ENCODE measurements at regions not wholly inside any gene's neighbourhood (a gene's known extent, or its start where the extent isn't known, plus 50 kb on each side); places are given as distances from the start of the nearest gene placed in this dataset.

DNA sequence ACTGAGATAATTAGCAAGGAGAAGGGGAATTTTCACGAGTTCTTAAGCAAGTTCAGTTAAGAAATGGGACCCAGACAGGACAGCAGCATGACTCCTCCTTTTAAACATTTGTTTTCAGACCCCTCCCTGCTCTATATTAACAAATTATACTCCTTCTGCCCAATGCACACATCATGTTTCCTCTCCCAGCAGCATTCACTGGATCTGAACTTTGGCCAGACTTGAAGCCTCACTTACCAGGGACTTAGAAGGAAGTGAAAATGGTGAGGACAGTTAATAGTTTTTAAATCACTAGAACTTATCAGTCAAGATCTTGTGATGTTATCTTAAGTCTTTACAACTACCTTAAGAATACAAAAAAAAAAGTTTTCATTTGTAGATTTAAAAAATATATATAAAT, 1174.7 kb upstream of the MAP3K7 start:
- Histone ChIP-seq H3K4me1 (ENCODE audit: insufficient read depth, low read length) (no peaks in the 10 kb centered on the region), H3K27me3 (ENCODE audit: insufficient read depth, low read length) (no peaks in the 10 kb centered on the region), H3K4me3 (ENCODE audit: low read length in 2 of 2) (no peak overlapping the region), H3K27ac (ENCODE audit: low read depth, low read length) (no peak overlapping the region), H3K36me3 (ENCODE audit: insufficient read depth, low read length) (no peaks in the 10 kb centered on the region), H3K9me3 (ENCODE audit: control insufficient read depth in 1 of 2, low read length in 2 of 2) (no peaks in the 10 kb centered on the region)
- ChIA-PET POLR2A (ENCODE audit: partially characterized antibody) (no interaction called here), CTCF (ENCODE audit: partially characterized antibody) (no interaction called here)
- no peaks in the 10 kb centered on the region for H3K36me3 Mint-ChIP-seq
- H3K27me3 Mint-ChIP-seq: no peaks in the 10 kb centered on the region
- no peak overlapping the region for H3K4me3 Mint-ChIP-seq
- no peaks in the 10 kb centered on the region for H3K4me1 Mint-ChIP-seq
- H3K9me3 Mint-ChIP-seq: peaks cover 0 to 5% (median under 1%) of the 10 kb centered on the region in 8 donors
- no peak for DNase-seq
- no peak overlapping the region for H3K27ac Mint-ChIP-seq
- intact Hi-C loops (cut with micrococcal nuclease): no loop called here

DNA sequence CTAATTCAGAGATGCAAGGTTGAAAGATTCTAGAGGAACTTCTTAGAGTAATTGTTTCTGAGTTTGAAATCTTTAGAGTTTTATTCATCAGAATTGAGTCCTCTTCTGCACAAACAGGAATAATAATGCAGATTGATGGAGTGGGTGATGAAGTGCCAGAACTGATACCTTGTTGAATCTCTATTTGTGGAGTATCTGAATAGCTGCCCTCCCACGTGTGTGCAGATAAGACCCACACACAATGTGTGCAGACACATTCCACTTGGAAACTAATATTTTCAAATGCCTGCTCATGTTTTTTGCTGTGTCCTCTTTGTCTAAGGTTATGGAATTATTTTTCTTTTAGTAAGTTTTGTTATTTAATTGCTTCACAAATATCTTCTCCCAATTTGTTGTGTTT, 1167.8 kb upstream of the MAP3K7 start:
- no peaks in the 10 kb centered on the region for H3K4me1 ChIP-seq (ENCODE audit: insufficient read depth, low read length)
- ChIA-PET CTCF (ENCODE audit: partially characterized antibody) (no interaction called here), POLR2A (ENCODE audit: partially characterized antibody) (no interaction called here)
- no peaks in the 10 kb centered on the region for H3K36me3 ChIP-seq (ENCODE audit: insufficient read depth, low read length)
- no peaks in the 10 kb centered on the region for H3K9me3 ChIP-seq (ENCODE audit: control insufficient read depth in 1 of 2, low read length in 2 of 2)
- no peak for DNase-seq
- Mint-ChIP-seq H3K27ac (no peak overlapping the region), H3K4me1 (no peaks in the 10 kb centered on the region), H3K9me3 (peaks cover 0 to 6% (median 2%) of the 10 kb centered on the region in 8 donors), H3K27me3 (no peaks in the 10 kb centered on the region), H3K36me3 (no peaks in the 10 kb centered on the region), H3K4me3 (no peak overlapping the region)
- intact Hi-C loops (cut with micrococcal nuclease): no loop called here
- no peak overlapping the region for H3K4me3 ChIP-seq (ENCODE audit: low read length in 2 of 2)
- no peaks in the 10 kb centered on the region for H3K27me3 ChIP-seq (ENCODE audit: insufficient read depth, low read length)
- no peak overlapping the region for H3K27ac ChIP-seq (ENCODE audit: low read depth, low read length)

GRCh38 chr6:91751526-91751925, 1164.7 kb upstream of the MAP3K7 start:
- no peak overlapping the region for H3K4me3 ChIP-seq (ENCODE audit: low read length in 2 of 2)
- no peaks in the 10 kb centered on the region for H3K36me3 ChIP-seq (ENCODE audit: insufficient read depth, low read length)
- no peaks in the 10 kb centered on the region for H3K27me3 ChIP-seq (ENCODE audit: insufficient read depth, low read length)
- Mint-ChIP-seq H3K9me3 (peaks cover 0 to 4% (median 2%) of the 10 kb centered on the region in 8 donors), H3K4me3 (no peak overlapping the region), H3K27ac (no peak overlapping the region), H3K36me3 (no peaks in the 10 kb centered on the region), H3K27me3 (no peaks in the 10 kb centered on the region), H3K4me1 (no peaks in the 10 kb centered on the region)
- no peaks in the 10 kb centered on the region for H3K9me3 ChIP-seq (ENCODE audit: control insufficient read depth in 1 of 2, low read length in 2 of 2)
- no peak for DNase-seq
- ChIA-PET POLR2A (ENCODE audit: partially characterized antibody) (no interaction called here), CTCF (ENCODE audit: partially characterized antibody) (no interaction called here)
- no peaks in the 10 kb centered on the region for H3K4me1 ChIP-seq (ENCODE audit: insufficient read depth, low read length)
- intact Hi-C loops (cut with micrococcal nuclease): no loop called here
- H3K27ac ChIP-seq (ENCODE audit: low read depth, low read length): no peak overlapping the region

GRCh38 chr6:91744566-91744965, 1157.7 kb upstream of the MAP3K7 start:
- Histone ChIP-seq H3K27ac (ENCODE audit: low read depth, low read length) (no peak overlapping the region), H3K36me3 (ENCODE audit: insufficient read depth, low read length) (no peaks in the 10 kb centered on the region), H3K4me1 (ENCODE audit: insufficient read depth, low read length) (no peaks in the 10 kb centered on the region), H3K9me3 (ENCODE audit: control insufficient read depth in 1 of 2, low read length in 2 of 2) (no peaks in the 10 kb centered on the region), H3K4me3 (ENCODE audit: low read length in 2 of 2) (no peak overlapping the region), H3K27me3 (ENCODE audit: insufficient read depth, low read length) (no peaks in the 10 kb centered on the region)
- no peaks in the 10 kb centered on the region for H3K36me3 Mint-ChIP-seq
- ChIA-PET CTCF (ENCODE audit: partially characterized antibody) (no interaction called here), POLR2A (ENCODE audit: partially characterized antibody) (no interaction called here)
- H3K4me3 Mint-ChIP-seq: no peak overlapping the region
- H3K9me3 Mint-ChIP-seq: peaks cover 0 to 11% (median 0%) of the 10 kb centered on the region in 8 donors
- H3K4me1 Mint-ChIP-seq: no peaks in the 10 kb centered on the region
- intact Hi-C loops (cut with micrococcal nuclease): no loop called here
- no peak for DNase-seq
- H3K27ac Mint-ChIP-seq: no peak overlapping the region
- H3K27me3 Mint-ChIP-seq: no peaks in the 10 kb centered on the region

GRCh38 chr6:91743756-91744155, 1156.9 kb upstream of the MAP3K7 start:
- Histone ChIP-seq H3K27me3 (ENCODE audit: insufficient read depth, low read length) (no peaks in the 10 kb centered on the region), H3K36me3 (ENCODE audit: insufficient read depth, low read length) (no peaks in the 10 kb centered on the region), H3K27ac (ENCODE audit: low read depth, low read length) (no peak overlapping the region), H3K9me3 (ENCODE audit: control insufficient read depth in 1 of 2, low read length in 2 of 2) (no peaks in the 10 kb centered on the region), H3K4me1 (ENCODE audit: insufficient read depth, low read length) (no peaks in the 10 kb centered on the region), H3K4me3 (ENCODE audit: low read length in 2 of 2) (no peak overlapping the region)
- Mint-ChIP-seq H3K4me1 (no peaks in the 10 kb centered on the region), H3K27me3 (no peaks in the 10 kb centered on the region), H3K9me3 (peaks cover 0 to 11% (median 0%) of the 10 kb centered on the region in 8 donors), H3K27ac (no peak overlapping the region), H3K36me3 (no peaks in the 10 kb centered on the region), H3K4me3 (no peak overlapping the region)
- POLR2A ChIA-PET (ENCODE audit: partially characterized antibody): no interaction called here
- CTCF ChIA-PET (ENCODE audit: partially characterized antibody): no interaction called here
- DNase-seq: no peak
- intact Hi-C loops (cut with micrococcal nuclease): no loop called here

DNA sequence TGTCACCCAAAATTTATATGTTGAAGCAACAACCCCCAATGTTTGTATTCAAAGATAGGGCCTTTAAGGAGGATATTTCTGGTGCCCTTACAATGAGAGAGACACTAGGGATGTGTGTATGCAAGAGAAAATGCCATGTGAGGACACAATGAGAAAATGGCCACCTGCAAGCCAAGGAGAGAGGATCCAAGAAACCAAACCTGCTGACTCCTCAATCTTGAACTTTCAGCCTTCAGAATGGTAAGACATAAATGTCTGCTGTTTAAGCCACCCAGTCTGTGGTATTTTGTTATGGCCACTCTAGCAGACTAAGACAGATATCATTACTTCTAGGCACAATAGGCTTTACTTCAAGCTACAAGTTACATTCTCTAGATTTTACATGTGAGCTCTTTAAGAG, 1145.1 kb upstream of the MAP3K7 start:
- peaks cover 2 to 8% (median 4%) of the 10 kb centered on the region in 8 donors for H3K9me3 Mint-ChIP-seq
- H3K4me3 Mint-ChIP-seq: no peak overlapping the region
- Histone ChIP-seq H3K36me3 (ENCODE audit: insufficient read depth, low read length) (no peaks in the 10 kb centered on the region), H3K27me3 (ENCODE audit: insufficient read depth, low read length) (no peaks in the 10 kb centered on the region), H3K4me1 (ENCODE audit: insufficient read depth, low read length) (no peaks in the 10 kb centered on the region), H3K4me3 (ENCODE audit: low read length in 2 of 2) (no peak overlapping the region), H3K27ac (ENCODE audit: low read depth, low read length) (no peak overlapping the region), H3K9me3 (ENCODE audit: control insufficient read depth in 1 of 2, low read length in 2 of 2) (no peaks in the 10 kb centered on the region)
- ChIA-PET CTCF (ENCODE audit: partially characterized antibody) (no interaction called here), POLR2A (ENCODE audit: partially characterized antibody) (no interaction called here)
- H3K27ac Mint-ChIP-seq: no peak overlapping the region
- H3K4me1 Mint-ChIP-seq: no peaks in the 10 kb centered on the region
- no peak for DNase-seq
- intact Hi-C loops (cut with micrococcal nuclease): no loop called here
- no peaks in the 10 kb centered on the region for H3K27me3 Mint-ChIP-seq
- H3K36me3 Mint-ChIP-seq: no peaks in the 10 kb centered on the region

DNA sequence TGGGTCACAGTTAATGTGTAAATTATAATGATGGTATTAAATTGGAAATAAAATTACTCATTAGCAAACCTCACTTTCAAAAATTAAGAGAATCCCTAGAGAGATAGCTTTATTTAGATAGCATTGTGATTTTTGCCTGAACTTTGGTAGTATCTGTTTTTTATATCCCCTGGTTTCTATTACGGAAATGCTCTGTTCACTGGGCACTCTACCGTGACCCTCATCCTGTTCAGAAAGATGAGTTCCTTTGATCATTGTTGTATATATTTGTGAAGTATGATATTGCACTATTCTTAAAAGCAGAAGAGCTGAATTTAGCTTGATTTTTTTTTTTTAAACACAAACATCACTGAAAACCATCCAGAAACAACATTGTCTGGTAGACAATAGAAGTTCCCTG, 1143.8 kb upstream of the MAP3K7 start:
- no peaks in the 10 kb centered on the region for H3K4me1 ChIP-seq (ENCODE audit: insufficient read depth, low read length)
- no peaks in the 10 kb centered on the region for H3K36me3 Mint-ChIP-seq
- no peaks in the 10 kb centered on the region for H3K4me1 Mint-ChIP-seq
- no peak overlapping the region for H3K27ac ChIP-seq (ENCODE audit: low read depth, low read length)
- H3K9me3 Mint-ChIP-seq: peaks cover 0 to 5% (median 4%) of the 10 kb centered on the region in 8 donors
- no peak overlapping the region for H3K4me3 Mint-ChIP-seq
- no peaks in the 10 kb centered on the region for H3K9me3 ChIP-seq (ENCODE audit: control insufficient read depth in 1 of 2, low read length in 2 of 2)
- H3K27ac Mint-ChIP-seq: no peak overlapping the region
- no peaks in the 10 kb centered on the region for H3K27me3 Mint-ChIP-seq
- POLR2A ChIA-PET (ENCODE audit: partially characterized antibody): no interaction called here
- H3K27me3 ChIP-seq (ENCODE audit: insufficient read depth, low read length): no peaks in the 10 kb centered on the region
- no peak for DNase-seq
- CTCF ChIA-PET (ENCODE audit: partially characterized antibody): no interaction called here
- intact Hi-C loops (cut with micrococcal nuclease): no loop called here
- H3K4me3 ChIP-seq (ENCODE audit: low read length in 2 of 2): no peak overlapping the region
- H3K36me3 ChIP-seq (ENCODE audit: insufficient read depth, low read length): no peaks in the 10 kb centered on the region

DNA sequence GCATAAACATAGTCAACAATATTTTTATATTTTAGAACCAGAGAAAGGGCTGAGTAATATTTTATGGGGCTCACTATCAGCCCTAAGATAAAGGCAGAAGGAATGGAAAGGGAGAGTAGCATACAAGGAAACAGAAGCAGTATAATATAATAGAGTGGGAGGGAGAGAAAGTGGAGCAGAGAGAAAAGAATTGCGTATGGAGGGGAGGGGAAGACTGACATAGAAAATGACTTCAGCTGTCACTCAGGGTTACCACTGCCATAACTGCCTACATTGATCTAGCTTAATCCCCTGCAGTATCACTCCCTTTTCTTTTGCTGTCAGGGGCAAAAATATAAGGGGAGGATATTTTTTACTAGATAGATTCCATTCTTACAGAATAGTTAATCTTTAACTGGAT, 1133.5 kb upstream of the MAP3K7 start:
- H3K27ac ChIP-seq (ENCODE audit: low read depth, low read length): no peak overlapping the region
- no peaks in the 10 kb centered on the region for H3K4me1 Mint-ChIP-seq
- H3K27ac Mint-ChIP-seq: no peak overlapping the region
- ChIA-PET CTCF (ENCODE audit: partially characterized antibody) (no interaction called here), POLR2A (ENCODE audit: partially characterized antibody) (no interaction called here)
- intact Hi-C loops (cut with micrococcal nuclease): no loop called here
- peaks cover 0 to 7% (median 0%) of the 10 kb centered on the region in 8 donors for H3K9me3 Mint-ChIP-seq
- no peaks in the 10 kb centered on the region for H3K36me3 ChIP-seq (ENCODE audit: insufficient read depth, low read length)
- DNase-seq: no peak
- H3K36me3 Mint-ChIP-seq: no peaks in the 10 kb centered on the region
- H3K27me3 ChIP-seq (ENCODE audit: insufficient read depth, low read length): no peaks in the 10 kb centered on the region
- no peaks in the 10 kb centered on the region for H3K27me3 Mint-ChIP-seq
- no peaks in the 10 kb centered on the region for H3K4me1 ChIP-seq (ENCODE audit: insufficient read depth, low read length)
- H3K9me3 ChIP-seq (ENCODE audit: control insufficient read depth in 1 of 2, low read length in 2 of 2): no peaks in the 10 kb centered on the region
- H3K4me3 Mint-ChIP-seq: no peak overlapping the region
- H3K4me3 ChIP-seq (ENCODE audit: low read length in 2 of 2): no peak overlapping the region
